Tongue (tissue), 1 donor: ENCODE measurements at regions not wholly inside any gene's neighbourhood (a gene's known extent, or its start where the extent isn't known, plus 50 kb on each side); places are given as distances from the start of the nearest gene placed in this dataset.

Experiments
- DNase-seq: peaks from one replicate; pipeline ENCODE4 v3.0.0-alpha.2; 2015

GRCh38 chr18:46346896-46347630 is 242.9 kb downstream of the HAUS1 start:
- DNase-seq, result no peak

DNA sequence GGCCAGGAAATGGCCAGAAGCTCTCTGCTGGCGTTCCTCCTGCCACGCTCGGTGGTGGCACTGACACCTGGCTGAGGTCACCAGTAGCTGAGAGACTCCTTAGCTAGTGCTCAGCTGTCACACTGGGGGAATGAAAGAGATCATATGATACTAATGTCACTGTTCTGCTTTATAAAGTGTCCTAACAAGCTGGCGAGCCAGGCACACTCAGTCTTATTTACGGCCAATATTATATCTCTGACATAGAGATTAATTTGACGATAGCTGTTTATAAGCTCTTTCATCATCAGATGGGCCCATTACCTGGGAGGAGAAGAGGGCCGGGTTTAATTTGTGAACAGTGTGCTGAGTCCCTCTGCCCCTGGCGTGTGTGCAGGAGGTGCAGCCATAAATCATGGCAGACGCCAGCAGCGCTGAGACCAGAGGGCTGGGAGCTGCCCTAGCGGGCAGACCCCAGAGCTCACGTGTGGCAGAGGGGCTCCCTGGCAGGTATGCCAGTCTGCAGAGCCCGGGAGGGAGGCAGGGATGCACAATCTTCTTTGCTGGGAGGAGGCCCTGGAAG is 246.5 kb downstream of the HAUS1 start:
- DNase-seq, result no peak

GRCh38 chr18:46352520-46353250 is 248.5 kb downstream of the HAUS1 start:
- DNase-seq, result no peak

DNA sequence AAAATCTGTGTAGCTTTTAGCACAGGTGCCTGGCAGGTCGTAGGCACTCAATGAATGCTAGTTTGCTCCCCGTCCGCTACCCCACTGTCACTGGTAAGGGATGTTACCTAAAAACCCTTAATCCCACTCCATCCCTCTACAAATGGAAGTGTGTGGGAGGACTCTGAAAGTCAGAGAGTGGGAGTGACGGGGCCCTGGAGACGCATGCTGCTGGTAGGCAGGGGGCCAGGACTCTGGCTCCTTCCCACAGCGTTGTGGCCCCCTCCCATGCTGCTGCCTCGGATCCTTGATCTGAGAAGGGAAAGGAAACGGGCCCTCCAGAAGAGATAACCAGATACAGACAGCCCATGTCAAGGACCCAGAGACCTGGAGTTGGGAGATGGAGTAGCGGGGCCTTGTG is 249.3 kb downstream of the HAUS1 start:
- no peak for DNase-seq

GRCh38 chr18:46356278-46357033 is 252.3 kb downstream of the HAUS1 start:
- no peak for DNase-seq

DNA sequence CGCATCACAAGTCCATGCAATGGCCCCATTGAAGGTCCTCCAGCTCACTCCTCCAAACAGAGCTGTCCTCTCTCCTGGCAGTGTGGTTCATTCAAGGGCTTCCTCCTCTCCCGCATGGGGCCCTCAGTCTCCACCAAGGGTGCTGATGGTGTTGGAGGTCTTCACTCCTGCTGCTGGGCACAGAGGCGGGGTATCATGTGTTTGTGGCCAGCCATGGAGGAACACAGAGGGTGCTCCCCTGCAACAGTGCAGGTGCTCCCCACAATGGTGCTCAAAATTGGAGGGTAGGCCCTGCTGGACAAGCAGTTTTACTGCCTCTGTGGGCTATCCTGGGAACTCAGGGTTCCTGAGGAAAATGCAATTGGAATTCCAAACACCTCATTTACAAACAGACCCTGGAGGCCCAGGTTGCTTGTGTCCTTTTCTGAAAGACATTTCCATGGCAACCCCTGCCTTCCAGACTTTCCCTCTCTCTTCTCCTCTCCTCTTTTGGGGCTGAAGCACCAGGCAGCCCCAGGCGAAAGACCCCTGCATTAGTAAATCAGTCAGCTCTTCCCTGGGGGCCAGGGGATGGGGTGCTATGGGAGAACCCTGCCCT is 256.0 kb downstream of the HAUS1 start:
- no peak for DNase-seq

DNA sequence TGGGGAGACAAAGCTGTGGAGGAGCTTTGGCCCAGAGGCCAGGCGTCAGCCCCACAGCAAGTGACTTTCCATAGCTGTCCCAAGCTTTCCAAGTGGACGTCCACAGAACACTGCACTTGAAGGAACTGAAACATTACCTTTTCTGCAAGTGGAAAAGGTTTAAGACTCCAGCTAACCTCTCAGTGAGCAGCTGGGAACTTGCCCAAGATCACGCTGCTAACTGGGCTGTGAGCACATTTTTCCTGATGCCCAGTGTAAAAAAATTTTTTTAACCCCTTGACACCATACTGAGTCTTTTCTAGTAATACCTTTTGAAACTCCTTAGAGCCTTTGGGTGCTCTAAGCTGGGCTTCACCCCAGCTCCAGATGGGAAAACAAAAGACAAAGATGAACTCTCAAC is 256.7 kb downstream of the HAUS1 start:
- peak; percentile 22 for DNase-seq

DNA sequence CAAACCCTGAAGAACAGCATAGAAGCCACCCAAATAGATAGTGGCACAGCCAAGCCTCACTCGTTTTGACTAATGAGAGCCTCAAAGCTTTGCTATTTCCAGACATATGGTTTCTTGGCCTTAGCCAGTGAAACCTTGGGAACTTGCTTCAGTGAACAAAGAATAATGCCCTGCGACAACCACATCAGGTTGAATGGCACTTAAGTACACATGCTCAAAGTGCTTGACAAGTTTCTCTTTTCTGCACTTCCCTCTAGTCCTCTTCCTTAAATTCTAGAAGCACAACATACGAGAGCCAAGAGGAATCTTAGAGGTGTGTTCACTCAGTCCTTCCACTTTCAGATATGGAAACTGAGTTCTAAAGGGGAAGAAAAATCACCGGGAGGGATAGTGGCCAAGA is 258.3 kb downstream of the HAUS1 start:
- DNase-seq, result no peak

- DNase-seq, result no peak
These were observed 259.9 kb downstream of the HAUS1 start for GRCh38 chr18:46364048-46364447.

DNA sequence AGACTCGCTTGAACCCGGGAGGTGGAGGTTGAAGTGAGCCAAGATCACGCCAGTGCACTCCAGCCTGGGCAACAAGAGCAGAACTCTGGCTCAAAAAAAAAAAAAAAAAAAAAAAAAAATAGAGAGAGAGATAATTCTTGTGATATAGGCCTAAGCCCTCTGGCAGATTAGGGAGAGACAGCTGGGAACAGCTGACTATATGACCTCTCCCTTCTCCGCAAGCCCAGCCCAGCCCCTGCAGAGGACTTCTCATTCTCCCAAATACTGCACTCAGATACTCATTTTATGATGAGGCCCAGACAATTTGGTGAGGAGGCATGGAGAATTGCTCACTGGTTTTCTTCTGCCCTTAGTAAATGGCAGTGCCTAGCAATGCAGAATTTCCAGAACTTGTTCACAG is 262.0 kb downstream of the HAUS1 start:
- DNase-seq, result peak; percentile 89

- peak; percentile 59 for DNase-seq
These were observed 262.7 kb downstream of the HAUS1 start for GRCh38 chr18:46366751-46367376.

GRCh38 chr18:46369323-46369722 is 265.1 kb downstream of the HAUS1 start:
- no peak for DNase-seq

DNA sequence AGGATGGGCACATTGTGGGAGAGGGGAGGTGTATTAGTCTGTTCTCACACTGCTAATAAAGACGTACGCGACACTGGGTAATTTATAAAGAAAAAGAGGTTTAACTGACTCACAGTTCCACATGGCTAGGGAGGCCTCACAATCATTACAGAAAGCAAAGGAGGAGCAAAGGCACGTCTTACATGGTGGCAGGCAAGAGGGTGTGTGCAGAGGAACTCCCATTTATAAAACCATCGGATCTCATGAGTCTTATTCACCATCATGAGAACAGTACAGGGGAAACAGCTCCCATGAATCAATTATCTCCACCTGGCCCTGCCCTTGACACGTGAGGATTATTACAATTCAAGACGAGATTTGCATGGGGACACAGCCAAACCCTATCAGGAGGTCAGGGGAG is 266.7 kb downstream of the HAUS1 start:
- no peak for DNase-seq

DNA sequence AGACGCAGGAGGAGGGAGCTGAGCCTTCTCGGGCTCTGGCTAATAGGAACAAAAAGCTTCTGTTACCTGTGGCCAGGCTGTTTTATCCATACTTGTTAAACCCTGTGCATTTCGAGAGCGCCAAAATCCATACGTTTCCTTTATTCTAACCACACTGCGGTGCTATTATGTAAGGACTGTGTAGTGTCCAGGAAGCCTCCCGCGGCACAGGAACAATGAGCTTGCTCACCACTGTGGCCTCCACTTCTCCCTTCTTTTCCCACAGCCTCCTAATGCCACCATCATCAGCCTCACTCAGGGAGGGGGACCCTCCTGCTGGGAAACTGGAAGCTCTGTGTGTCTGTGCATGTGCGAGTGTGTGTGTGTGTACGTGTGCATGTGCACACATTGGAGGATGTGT is 268.5 kb downstream of the HAUS1 start:
- no peak for DNase-seq

GRCh38 chr18:46373131-46373530 is 268.9 kb downstream of the HAUS1 start:
- no peak for DNase-seq

DNA sequence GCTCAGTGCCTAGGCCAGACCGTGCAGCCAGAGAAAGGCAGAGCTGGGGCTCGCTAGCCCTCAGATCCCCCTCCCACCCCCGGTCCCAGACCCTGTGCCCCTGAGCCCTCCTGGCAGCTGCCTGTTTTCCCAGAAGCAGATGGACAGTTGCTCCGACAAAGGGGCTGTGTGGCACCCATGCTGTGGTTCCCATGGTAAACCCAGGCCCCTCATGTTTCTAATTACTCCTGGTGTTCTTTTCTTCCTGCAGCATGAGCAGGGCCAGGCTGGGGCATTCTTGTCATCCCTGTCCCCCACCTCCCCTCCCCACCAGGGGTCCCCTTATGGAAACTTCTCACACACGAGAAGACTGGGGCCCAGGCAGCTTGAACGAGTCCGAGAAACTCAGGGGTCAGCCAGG is 269.6 kb downstream of the HAUS1 start:
- peak; percentile 31 for DNase-seq

DNA sequence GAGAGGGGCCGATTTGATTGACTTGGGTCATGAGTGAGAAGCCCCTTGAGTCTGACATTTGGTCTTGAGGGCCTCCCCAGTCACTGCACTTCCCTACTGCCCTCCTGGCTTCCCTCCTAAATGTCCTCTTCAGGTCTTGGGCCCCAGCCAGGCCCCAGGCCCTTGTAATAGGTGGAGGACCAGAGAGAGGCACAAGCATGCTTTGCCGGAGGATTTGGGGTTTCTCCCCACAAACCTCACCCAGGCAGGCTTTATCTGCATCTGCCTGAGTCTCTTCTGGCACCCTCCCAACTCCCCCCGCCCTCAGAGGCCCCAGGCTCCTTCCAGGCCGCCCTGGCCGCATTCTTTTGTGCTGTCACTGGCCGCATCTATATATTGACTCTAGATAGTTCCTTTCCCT is 270.7 kb downstream of the HAUS1 start:
- peak; percentile 71 for DNase-seq

- no peak for DNase-seq
These were observed 273.4 kb downstream of the HAUS1 start for GRCh38 chr18:46377557-46377956.

GRCh38 chr18:46378126-46378863 is 274.1 kb downstream of the HAUS1 start:
- DNase-seq, result no peak

DNA sequence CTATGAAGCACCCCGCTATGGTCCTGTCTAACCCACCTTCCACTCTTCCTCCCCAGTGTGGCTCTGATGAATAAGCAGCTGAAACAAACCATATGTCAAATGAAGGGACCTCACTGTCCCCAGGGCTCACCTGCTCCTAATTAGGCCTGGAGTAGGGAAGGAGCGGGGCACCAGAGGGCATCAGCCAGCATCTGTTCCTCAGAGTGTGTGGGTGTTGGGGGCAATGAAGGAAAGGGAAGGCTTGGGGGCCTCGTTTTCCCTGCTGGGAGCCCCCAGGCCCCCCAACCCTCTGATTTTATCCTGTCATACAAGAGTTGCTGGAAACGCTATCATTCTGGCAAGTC is 274.7 kb downstream of the HAUS1 start:
- no peak for DNase-seq

GRCh38 chr18:46379323-46379950 is 275.3 kb downstream of the HAUS1 start:
- DNase-seq, result no peak
